H9 (cell line): ENCODE measurements at regions not wholly inside any gene's neighbourhood (a gene's known extent, or its start where the extent isn't known, plus 50 kb on each side); places are given as distances from the start of the nearest gene placed in this dataset.

Source experiments
- DNase-seq: peaks from one replicate; pipeline ENCODE4 v3.0.0-alpha.2; 2017
- H2AFZ ChIP-seq: one replicate; pipeline ENCODE4 v1.6.1; 2013; ENCODE audit warnings: mild to moderate bottlenecking, low read length, control low read depth, moderate library complexity
- H2AK5ac ChIP-seq: 2 replicates; pipeline ENCODE4 v1.6.1; 2013; ENCODE audit warnings: low read length, control low read depth, mixed read lengths; ENCODE audit not compliant: insufficient read length
- H2BK120ac ChIP-seq: one replicate; pipeline ENCODE4 v1.6.1; 2013; ENCODE audit warnings: low read depth, mild to moderate bottlenecking, low read length, control low read depth, inconsistent platforms; ENCODE audit not compliant: poor library complexity, severe bottlenecking
- H2BK12ac ChIP-seq: 2 replicates; pipeline ENCODE4 v1.6.1; 2013; ENCODE audit warnings: low read length, control low read depth, mixed read lengths, low read depth; ENCODE audit not compliant: insufficient read length
- H2BK15ac ChIP-seq: 2 replicates; pipeline ENCODE4 v1.6.1; 2013; ENCODE audit warnings: low read depth, low read length, control low read depth
- H2BK20ac ChIP-seq: one replicate; pipeline ENCODE4 v1.6.1; 2013; ENCODE audit warnings: low read depth, mild to moderate bottlenecking, low read length, control low read depth, inconsistent platforms; ENCODE audit not compliant: poor library complexity, severe bottlenecking
- H2BK5ac ChIP-seq: 2 replicates; pipeline ENCODE4 v1.6.1; 2013; ENCODE audit warnings: low read length, control low read depth, mixed read lengths; ENCODE audit not compliant: insufficient read length
- H3K14ac ChIP-seq: 2 replicates; pipeline ENCODE4 v1.6.1; 2013; ENCODE audit warnings: low read length, control low read depth; ENCODE audit not compliant: insufficient read depth
- H3K18ac ChIP-seq: 2 replicates; pipeline ENCODE4 v1.6.1; 2013; ENCODE audit warnings: low read depth, mild to moderate bottlenecking, mixed read lengths, low read length, control low read depth; ENCODE audit not compliant: insufficient read length
- H3K23ac ChIP-seq: 2 replicates; pipeline ENCODE4 v1.6.1; 2013; ENCODE audit warnings: low read length, control low read depth, mixed read lengths, low read depth; ENCODE audit not compliant: insufficient read length
- H3K23me2 ChIP-seq: 2 replicates; pipeline ENCODE4 v1.6.1; 2013; ENCODE audit warnings: low read depth, mild to moderate bottlenecking, mixed read lengths, low read length, control low read depth; ENCODE audit not compliant: insufficient read length, poor library complexity, severe bottlenecking
- H3K27ac ChIP-seq: 2 replicates; pipeline ENCODE4 v1.5.1; 2013; ENCODE audit warnings: low read length, control low read depth, mixed read lengths, low read depth; ENCODE audit not compliant: insufficient read length
- H3K27me3 ChIP-seq: 2 replicates; pipeline ENCODE4 v1.6.1; 2013; ENCODE audit warnings: low read length, control low read depth, inconsistent platforms; ENCODE audit not compliant: insufficient read depth
- H3K4ac ChIP-seq: 2 replicates; pipeline ENCODE4 v1.6.1; 2013; ENCODE audit warnings: low read depth, mild to moderate bottlenecking, control low read depth, inconsistent platforms, low read length, moderate library complexity
- H3K4me1 ChIP-seq: 2 replicates; pipeline ENCODE4 v1.6.1; 2013; ENCODE audit warnings: low read length, control low read depth, inconsistent platforms; ENCODE audit not compliant: insufficient read depth
- H3K4me2 ChIP-seq: 2 replicates; pipeline ENCODE4 v1.6.1; 2013; ENCODE audit warnings: low read length, control low read depth, mixed read lengths; ENCODE audit not compliant: insufficient read length, insufficient read depth
- H3K56ac ChIP-seq: 2 replicates; pipeline ENCODE4 v1.6.1; 2013; ENCODE audit warnings: low read depth, mild to moderate bottlenecking, mixed read lengths, low read length, control low read depth; ENCODE audit not compliant: insufficient read length
- H3K79me1 ChIP-seq: 2 replicates; pipeline ENCODE4 v1.6.1; 2013; ENCODE audit warnings: low read depth, mild to moderate bottlenecking, moderate library complexity, low read length, control low read depth, inconsistent platforms; ENCODE audit not compliant: insufficient read depth, poor library complexity, severe bottlenecking
- H3K79me2 ChIP-seq: 2 replicates; pipeline ENCODE4 v1.6.1; 2013; ENCODE audit warnings: low read length, control low read depth, inconsistent platforms; ENCODE audit not compliant: insufficient read depth
- H3K9ac ChIP-seq: 2 replicates; pipeline ENCODE4 v1.6.1; 2013; ENCODE audit warnings: low read length, control low read depth, mixed read lengths; ENCODE audit not compliant: insufficient read length; ENCODE audit errors: extremely low read depth
- H3K9me3 ChIP-seq: one replicate; pipeline ENCODE4 v1.6.1; 2013; ENCODE audit warnings: low read depth, low read length, inconsistent platforms; ENCODE audit not compliant: control insufficient read depth
- H3T11ph ChIP-seq: one replicate; pipeline ENCODE4 v1.6.1; 2013; ENCODE audit warnings: mild to moderate bottlenecking, low read length, control low read depth, inconsistent platforms
- H4K20me1 ChIP-seq: one replicate; pipeline ENCODE4 v1.6.1; 2013; ENCODE audit not compliant: control insufficient read depth, insufficient read length, insufficient read depth
- H4K5ac ChIP-seq: 2 replicates; pipeline ENCODE4 v1.6.1; 2013; ENCODE audit warnings: low read depth, mild to moderate bottlenecking, mixed read lengths, low read length, control low read depth; ENCODE audit not compliant: insufficient read length
- H4K8ac ChIP-seq: replicated peaks from 2 replicates; pipeline ENCODE4 v1.6.1; 2013; ENCODE audit warnings: low read length, control low read depth, mixed read lengths, low read depth; ENCODE audit not compliant: insufficient read length
- H4K91ac ChIP-seq: 2 replicates; pipeline ENCODE4 v1.6.1; 2013; ENCODE audit warnings: low read depth, mild to moderate bottlenecking, moderate library complexity, mixed read lengths, low read length, control low read depth; ENCODE audit not compliant: insufficient read length
- H3K27ac Mint-ChIP-seq, 3 experiments: 2 replicates in 2 of 3; 3 replicates in 1 of 3; pipeline ENCODE4 v1.8.0; 2020 to 2021; ENCODE audit warnings: mixed read lengths in 3 of 3, mild to moderate bottlenecking in 1 of 3, moderate library complexity in 1 of 3
- H3K27me3 Mint-ChIP-seq: 2 replicates; pipeline ENCODE4 v1.8.0; 2021; ENCODE audit warnings: low read depth, mild to moderate bottlenecking, moderate library complexity, mixed read lengths
- H3K36me3 Mint-ChIP-seq, 3 experiments: 2 replicates in 2 of 3; 3 replicates in 1 of 3; pipeline ENCODE4 v1.8.0; 2020 to 2021; ENCODE audit warnings: low read depth in 3 of 3, mixed read lengths in 3 of 3; ENCODE audit not compliant: insufficient read depth in 1 of 3
- H3K4me1 Mint-ChIP-seq, 2 experiments: 2 replicates each; pipeline ENCODE4 v1.8.0; 2020; ENCODE audit warnings: mixed read lengths in 2 of 2
- H3K4me3 Mint-ChIP-seq, 2 experiments: 2 replicates in 1 of 2; 3 replicates in 1 of 2; pipeline ENCODE4 v1.8.0; 2020 to 2021; ENCODE audit warnings: mild to moderate bottlenecking in 2 of 2, mixed read lengths in 2 of 2, moderate library complexity in 1 of 2
- H3K9me3 Mint-ChIP-seq, 2 experiments: 2 replicates in 1 of 2; 3 replicates in 1 of 2; pipeline ENCODE4 v1.8.0; 2020; ENCODE audit warnings: mild to moderate bottlenecking in 2 of 2, mixed read lengths in 2 of 2, moderate library complexity in 1 of 2
- CTCF ChIP-seq: fragments of 200-600 bp; sonication (generic); conservative IDR thresholded peaks from 3 replicates; pipeline ENCODE4 v1.8.0; 2021; ENCODE audit warnings: antibody characterized with exemption, mild to moderate bottlenecking
- WGBS: extraction: QIAGEN DNeasy Blood & Tissue Kit; methylation state at CpG from one replicate; pipeline ENCODE4 v1.1.7; 2013; ENCODE audit warnings: missing lambda C conversion rate, low lambda C conversion rate, mixed read lengths; ENCODE audit not compliant: insufficient read length; ENCODE audit errors: extremely low coverage; 5-methylcytosine and 5-hydroxymethylcytosine counted together

GRCh38 chr11:109023036-109023435 lies 358.2 kb downstream of the DDX10 start:
- no peak overlapping the region for H2BK20ac ChIP-seq
- no peak for DNase-seq
- no peak overlapping the region for H3K18ac ChIP-seq
- no peaks in the 10 kb centered on the region for H3K79me1 ChIP-seq
- H3K9ac ChIP-seq = no peak overlapping the region
- no peaks in the 10 kb centered on the region for H3K9me3 ChIP-seq
- no CpG with 5 or more reads among the region's 2 CpGs for WGBS
- H3K79me2 ChIP-seq = no peaks in the 10 kb centered on the region
- Mint-ChIP-seq H3K27ac (no peak overlapping the region), H3K9me3 (peaks cover 0 to 9% of the 10 kb centered on the region in 2 experiments; a peak in 3 of 5 replicates), H3K4me3 (no peak overlapping the region), H3K36me3 (no peaks in the 10 kb centered on the region; a peak in 2 of 7 replicates), H3K27me3 (no peaks in the 10 kb centered on the region; the same call in 1 of the 2 replicates), H3K4me1 (no peaks in the 10 kb centered on the region)
- H3T11ph ChIP-seq = no peak overlapping the region
- H4K91ac ChIP-seq = no peak overlapping the region
- H2AK5ac ChIP-seq = no peak overlapping the region
- H2BK120ac ChIP-seq = no peak overlapping the region
- H2BK5ac ChIP-seq = no peak overlapping the region
- H3K27me3 ChIP-seq = no peaks in the 10 kb centered on the region
- no peak overlapping the region for H3K4ac ChIP-seq
- no peaks in the 10 kb centered on the region for H4K20me1 ChIP-seq
- H2BK12ac ChIP-seq = no peak overlapping the region
- H3K27ac ChIP-seq = no peak overlapping the region
- H3K56ac ChIP-seq = no peak overlapping the region
- H4K8ac ChIP-seq = no peak overlapping the region
- no peak overlapping the region for H3K4me2 ChIP-seq
- H2AFZ ChIP-seq = no peak overlapping the region
- no peak overlapping the region for H4K5ac ChIP-seq
- no peaks in the 10 kb centered on the region for H3K23me2 ChIP-seq
- no peak overlapping the region for H3K14ac ChIP-seq
- no peak overlapping the region for H3K23ac ChIP-seq
- TF ChIP-seq CTCF = no peak
- H3K4me1 ChIP-seq = no peaks in the 10 kb centered on the region
- H2BK15ac ChIP-seq = no peak overlapping the region
